ENCODE measurements at regions not wholly inside any gene's neighbourhood (a gene's known extent, or its start where the extent isn't known, plus 50 kb on each side); places are given as distances from the start of the nearest gene placed in this dataset.

DNA sequence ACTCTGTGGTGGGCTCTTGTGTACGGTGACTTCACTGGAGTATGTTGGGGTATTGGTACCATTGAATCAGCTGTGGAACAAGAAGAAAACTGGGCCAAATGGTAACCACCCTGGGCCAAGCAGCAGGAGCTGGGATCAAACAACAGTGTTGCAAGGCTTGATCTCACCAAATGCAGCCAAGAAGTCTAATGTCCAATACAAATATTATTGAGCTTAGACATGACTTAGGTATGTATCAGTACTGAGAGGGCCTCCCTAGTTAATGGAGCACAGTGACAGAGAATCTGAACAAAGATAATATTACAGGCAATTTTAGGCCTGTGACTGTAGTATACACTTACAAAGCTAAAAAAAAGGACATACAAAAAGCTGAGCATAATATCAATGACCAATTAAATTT is 604.8 kb downstream of the PLA2G4A start:
- TF ChIP-seq, protein P1, sequence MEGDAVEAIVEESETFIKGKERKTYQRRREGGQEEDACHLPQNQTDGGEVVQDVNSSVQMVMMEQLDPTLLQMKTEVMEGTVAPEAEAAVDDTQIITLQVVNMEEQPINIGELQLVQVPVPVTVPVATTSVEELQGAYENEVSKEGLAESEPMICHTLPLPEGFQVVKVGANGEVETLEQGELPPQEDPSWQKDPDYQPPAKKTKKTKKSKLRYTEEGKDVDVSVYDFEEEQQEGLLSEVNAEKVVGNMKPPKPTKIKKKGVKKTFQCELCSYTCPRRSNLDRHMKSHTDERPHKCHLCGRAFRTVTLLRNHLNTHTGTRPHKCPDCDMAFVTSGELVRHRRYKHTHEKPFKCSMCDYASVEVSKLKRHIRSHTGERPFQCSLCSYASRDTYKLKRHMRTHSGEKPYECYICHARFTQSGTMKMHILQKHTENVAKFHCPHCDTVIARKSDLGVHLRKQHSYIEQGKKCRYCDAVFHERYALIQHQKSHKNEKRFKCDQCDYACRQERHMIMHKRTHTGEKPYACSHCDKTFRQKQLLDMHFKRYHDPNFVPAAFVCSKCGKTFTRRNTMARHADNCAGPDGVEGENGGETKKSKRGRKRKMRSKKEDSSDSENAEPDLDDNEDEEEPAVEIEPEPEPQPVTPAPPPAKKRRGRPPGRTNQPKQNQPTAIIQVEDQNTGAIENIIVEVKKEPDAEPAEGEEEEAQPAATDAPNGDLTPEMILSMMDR (IDR thresholded peaks at IDR 0.05) = no peak
- TF ChIP-seq POLR2A (IDR thresholded peaks at IDR 0.05) = no peak
